ENCODE measurements at regions not wholly inside any gene's neighbourhood (a gene's known extent, or its start where the extent isn't known, plus 50 kb on each side); places are given as distances from the start of the nearest gene placed in this dataset.
A peak's percentile ranks its signal among the peaks of the same experiment; 100 is the strongest.

DNA sequence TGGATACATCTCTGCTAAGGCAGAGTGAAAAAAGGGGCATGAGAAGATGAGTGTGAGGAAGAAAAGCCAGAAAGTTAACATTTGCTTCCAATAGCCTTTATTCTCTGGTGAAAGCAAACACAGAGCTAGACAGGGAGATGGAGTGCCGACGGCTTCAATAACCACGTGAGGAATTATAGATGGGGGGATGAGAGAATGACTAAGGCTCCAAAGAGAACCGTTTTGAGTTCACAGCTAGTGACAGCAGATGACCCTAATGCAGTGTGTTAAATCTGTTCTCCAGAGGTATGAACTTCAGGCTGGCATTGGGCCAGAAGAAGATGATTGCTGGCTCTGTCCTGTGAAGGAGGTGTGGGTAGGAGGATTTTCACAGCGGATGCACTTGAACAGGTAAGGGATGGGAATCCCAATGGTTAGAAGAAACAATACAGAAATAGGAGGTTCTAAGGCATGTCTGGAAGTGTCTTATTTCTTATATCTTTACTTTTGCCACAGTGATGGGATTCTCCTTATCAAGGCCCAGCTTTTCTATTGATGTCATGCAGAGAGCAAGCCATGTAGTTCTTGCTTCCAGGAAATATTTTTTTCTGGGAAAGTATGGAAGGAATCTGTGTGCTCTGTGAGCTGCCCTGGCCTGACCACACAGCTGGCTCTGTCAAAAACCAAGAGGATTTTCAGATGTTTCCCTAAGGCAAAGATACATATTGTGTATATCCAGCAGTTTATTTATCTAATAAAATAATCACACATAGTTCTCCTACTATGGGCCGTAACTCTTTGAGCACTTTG, 573.8 kb downstream of the LTN1 start:
- TF ChIP-seq, protein P1, sequence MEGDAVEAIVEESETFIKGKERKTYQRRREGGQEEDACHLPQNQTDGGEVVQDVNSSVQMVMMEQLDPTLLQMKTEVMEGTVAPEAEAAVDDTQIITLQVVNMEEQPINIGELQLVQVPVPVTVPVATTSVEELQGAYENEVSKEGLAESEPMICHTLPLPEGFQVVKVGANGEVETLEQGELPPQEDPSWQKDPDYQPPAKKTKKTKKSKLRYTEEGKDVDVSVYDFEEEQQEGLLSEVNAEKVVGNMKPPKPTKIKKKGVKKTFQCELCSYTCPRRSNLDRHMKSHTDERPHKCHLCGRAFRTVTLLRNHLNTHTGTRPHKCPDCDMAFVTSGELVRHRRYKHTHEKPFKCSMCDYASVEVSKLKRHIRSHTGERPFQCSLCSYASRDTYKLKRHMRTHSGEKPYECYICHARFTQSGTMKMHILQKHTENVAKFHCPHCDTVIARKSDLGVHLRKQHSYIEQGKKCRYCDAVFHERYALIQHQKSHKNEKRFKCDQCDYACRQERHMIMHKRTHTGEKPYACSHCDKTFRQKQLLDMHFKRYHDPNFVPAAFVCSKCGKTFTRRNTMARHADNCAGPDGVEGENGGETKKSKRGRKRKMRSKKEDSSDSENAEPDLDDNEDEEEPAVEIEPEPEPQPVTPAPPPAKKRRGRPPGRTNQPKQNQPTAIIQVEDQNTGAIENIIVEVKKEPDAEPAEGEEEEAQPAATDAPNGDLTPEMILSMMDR (IDR thresholded peaks at IDR 0.05; ENCODE audit: low read depth, low read length, missing control alignments) = no peak
- no peak overlapping the region for H3K4me3 ChIP-seq (ENCODE audit: low read depth, low read length)
- DNase-seq (ENCODE audit: low read depth) = peak; percentile 34
- in situ Hi-C loops (cut with HindIII; ENCODE audit: low sequenced_read_pairs) = no loop called here

DNA sequence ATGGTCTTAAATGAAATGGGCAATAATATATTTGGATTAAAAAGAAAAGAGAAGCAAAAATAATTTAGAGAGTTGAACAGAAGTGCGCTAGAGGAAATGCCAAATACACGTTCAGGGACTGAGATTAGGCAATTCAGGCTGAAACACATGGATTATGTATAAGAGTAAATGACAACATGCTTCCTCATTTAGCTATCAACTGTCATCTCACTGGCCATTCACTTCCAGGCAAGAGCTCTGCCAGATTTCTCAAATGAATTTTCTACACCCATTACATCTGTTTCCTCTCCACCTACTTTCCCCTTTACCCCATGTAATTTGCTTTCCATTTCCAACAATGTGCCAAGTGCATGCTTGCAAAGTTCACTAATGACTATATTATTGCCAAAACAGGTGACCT, 582.4 kb downstream of the LTN1 start:
- in situ Hi-C loops (cut with HindIII; ENCODE audit: low sequenced_read_pairs) = no loop called here
- TF ChIP-seq, protein P1 (IDR thresholded peaks at IDR 0.05; ENCODE audit: low read depth, low read length, missing control alignments) = no peak
- DNase-seq (ENCODE audit: low read depth) = no peak
- no peak overlapping the region for H3K4me3 ChIP-seq (ENCODE audit: low read depth, low read length)

DNA sequence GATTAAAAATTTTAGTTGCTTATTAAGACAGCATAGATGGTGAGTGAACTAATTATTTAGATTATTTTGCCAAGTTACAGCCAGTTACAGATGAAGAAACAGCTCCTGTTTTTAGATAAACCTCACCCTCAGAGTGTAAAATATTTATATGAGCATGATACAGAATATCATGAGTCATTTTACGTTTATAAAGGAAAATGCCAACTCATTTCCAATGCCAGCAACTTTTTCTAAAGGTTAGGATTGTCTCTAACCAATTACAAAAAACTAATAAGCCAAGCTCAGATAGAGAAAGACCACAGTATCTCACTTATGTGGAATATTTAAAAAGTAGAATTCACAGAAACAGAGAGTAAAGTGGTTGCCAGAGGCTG, 590.1 kb downstream of the LTN1 start:
- no peak for DNase-seq (ENCODE audit: low read depth)
- TF ChIP-seq, protein P1 (IDR thresholded peaks at IDR 0.05; ENCODE audit: low read depth, low read length, missing control alignments) = no peak
- in situ Hi-C loops (cut with HindIII; ENCODE audit: low sequenced_read_pairs) = no loop called here
- no peak overlapping the region for H3K4me3 ChIP-seq (ENCODE audit: low read depth, low read length)

DNA sequence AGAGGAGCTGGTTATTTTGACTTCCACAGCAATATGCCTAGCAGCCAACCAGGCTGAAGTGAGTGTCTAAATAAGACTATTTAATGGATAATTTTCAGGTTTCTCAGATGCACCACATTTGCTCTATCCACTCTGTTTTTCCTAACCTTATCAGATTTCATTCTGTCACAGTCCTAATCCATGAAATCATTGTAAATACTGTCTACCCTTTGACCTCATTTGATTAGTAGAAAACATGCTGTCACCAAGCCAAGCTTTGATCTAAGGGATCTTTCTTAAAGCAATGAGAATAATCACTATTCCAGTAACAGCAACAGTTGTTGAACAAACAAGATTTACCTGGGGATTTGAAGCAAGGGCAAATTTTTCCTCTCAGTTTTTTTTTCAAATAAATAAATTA, 595.6 kb downstream of the LTN1 start:
- DNase-seq (ENCODE audit: low read depth) = no peak
- TF ChIP-seq, protein P1 (IDR thresholded peaks at IDR 0.05; ENCODE audit: low read depth, low read length, missing control alignments) = no peak
- no peak overlapping the region for H3K4me3 ChIP-seq (ENCODE audit: low read depth, low read length)
- in situ Hi-C loops (cut with HindIII; ENCODE audit: low sequenced_read_pairs) = no loop called here

DNA sequence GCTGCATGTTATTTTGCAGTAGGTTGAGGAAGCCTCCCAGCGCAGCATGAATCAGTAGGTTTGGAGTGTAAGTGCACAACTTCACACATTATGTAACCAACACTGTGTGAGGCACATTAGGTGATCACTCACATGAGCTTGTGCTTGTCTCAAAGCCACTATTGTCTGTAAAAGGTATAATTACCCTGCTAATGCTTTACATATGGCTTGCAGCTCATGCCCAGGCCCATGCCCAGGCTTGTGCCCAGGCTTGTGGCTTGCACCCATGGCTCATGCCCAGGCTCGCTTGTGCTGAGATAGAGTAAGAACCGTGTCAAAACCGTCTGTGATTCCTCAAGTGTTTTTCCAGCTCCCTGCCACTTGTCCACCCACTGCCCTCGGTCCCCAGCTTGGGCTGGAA, 596.3 kb downstream of the LTN1 start:
- TF ChIP-seq, protein P1 (IDR thresholded peaks at IDR 0.05; ENCODE audit: low read depth, low read length, missing control alignments) = no peak
- in situ Hi-C loops (cut with HindIII; ENCODE audit: low sequenced_read_pairs) = no loop called here
- DNase-seq (ENCODE audit: low read depth) = no peak
- H3K4me3 ChIP-seq (ENCODE audit: low read depth, low read length) = no peak overlapping the region

DNA sequence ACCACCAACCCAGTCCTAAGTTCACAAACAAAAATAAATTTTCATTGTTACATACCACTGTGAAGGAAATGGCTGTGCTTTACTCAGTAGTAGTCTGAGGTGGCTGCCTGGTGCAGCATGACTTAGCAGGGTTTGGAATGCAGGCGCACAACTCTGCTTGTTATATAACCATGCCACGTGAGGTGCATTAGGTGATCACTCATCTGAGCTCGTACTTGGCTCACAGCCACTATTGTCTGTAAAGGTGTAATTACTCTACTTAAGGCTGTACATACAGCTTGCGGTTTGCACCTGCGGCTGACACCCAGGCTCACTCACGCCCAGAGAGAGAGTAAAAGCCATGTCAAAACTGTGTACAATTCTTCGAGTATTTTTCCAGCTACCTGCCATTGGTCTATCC, 599.4 kb downstream of the LTN1 start:
- no peak for DNase-seq (ENCODE audit: low read depth)
- no peak overlapping the region for H3K4me3 ChIP-seq (ENCODE audit: low read depth, low read length)
- in situ Hi-C loops (cut with HindIII; ENCODE audit: low sequenced_read_pairs) = no loop called here
- TF ChIP-seq, protein P1 (IDR thresholded peaks at IDR 0.05; ENCODE audit: low read depth, low read length, missing control alignments) = no peak

All from astrocyte of the cerebellum (primary cell).